Trophoblast cell (in vitro differentiated cells and primary cell): ENCODE measurements at regions not wholly inside any gene's neighbourhood (a gene's known extent, or its start where the extent isn't known, plus 50 kb on each side); places are given as distances from the start of the nearest gene placed in this dataset.
A peak's percentile ranks its signal among the peaks of the same experiment; 100 is the strongest.

Experiments
- DNase-seq, 2 donors: peaks; one replicate each; pipeline ENCODE4 v3.0.0-alpha.2; 2016
- H2AFZ ChIP-seq: 2 replicates; pipeline ENCODE4 v1.6.1; 2013; ENCODE audit warnings: low read length, moderate library complexity, mild to moderate bottlenecking; ENCODE audit not compliant: insufficient read depth, poor library complexity
- H2AK5ac ChIP-seq: 2 replicates; pipeline ENCODE4 v1.6.1; 2013; ENCODE audit warnings: mild to moderate bottlenecking, low read length
- H2BK120ac ChIP-seq: 2 replicates; pipeline ENCODE4 v1.6.1; 2013; ENCODE audit warnings: low read length, mild to moderate bottlenecking, moderate library complexity; ENCODE audit not compliant: insufficient read depth, poor library complexity
- H2BK12ac ChIP-seq: 2 replicates; pipeline ENCODE4 v1.6.1; 2013; ENCODE audit warnings: mild to moderate bottlenecking, low read length, moderate library complexity
- H2BK5ac ChIP-seq: 2 replicates; pipeline ENCODE4 v1.6.1; 2013; ENCODE audit warnings: low read length, low read depth, moderate library complexity, mild to moderate bottlenecking; ENCODE audit not compliant: poor library complexity
- H3K14ac ChIP-seq: 2 replicates; pipeline ENCODE4 v1.6.1; 2013; ENCODE audit warnings: mild to moderate bottlenecking, low read length
- H3K18ac ChIP-seq: 2 replicates; pipeline ENCODE4 v1.6.1; 2013; ENCODE audit warnings: mild to moderate bottlenecking, low read length
- H3K23ac ChIP-seq: 2 replicates; pipeline ENCODE4 v1.6.1; 2013; ENCODE audit warnings: low read length
- H3K27ac ChIP-seq: 2 replicates; pipeline ENCODE4 v1.5.1; 2013; ENCODE audit warnings: low read depth, mild to moderate bottlenecking, inconsistent platforms, low read length, moderate library complexity
- H3K27me3 ChIP-seq: 2 replicates; pipeline ENCODE4 v1.6.1; 2013; ENCODE audit warnings: inconsistent platforms, mild to moderate bottlenecking, low read length, moderate library complexity; ENCODE audit not compliant: insufficient read depth
- H3K36me3 ChIP-seq, 2 experiments: 1 replicate in 1 of 2; 2 replicates in 1 of 2; pipeline ENCODE4 v1.6.1; 2013; ENCODE audit warnings: low read length in 2 of 2, mild to moderate bottlenecking in 2 of 2, moderate library complexity in 1 of 2; ENCODE audit not compliant: insufficient read depth in 2 of 2, control insufficient read depth in 1 of 2
- H3K4ac ChIP-seq: 2 replicates; pipeline ENCODE4 v1.6.1; 2013; ENCODE audit warnings: low read depth, mild to moderate bottlenecking, low read length, moderate library complexity
- H3K4me1 ChIP-seq, 2 experiments: 1 replicate in 1 of 2; 2 replicates in 1 of 2; pipeline ENCODE4 v1.6.1; 2013; ENCODE audit warnings: low read length in 2 of 2, mild to moderate bottlenecking in 2 of 2, moderate library complexity in 1 of 2; ENCODE audit not compliant: insufficient read depth in 2 of 2, control insufficient read depth in 1 of 2
- H3K4me2 ChIP-seq: 2 replicates; pipeline ENCODE4 v1.6.1; 2013; ENCODE audit warnings: inconsistent platforms, mild to moderate bottlenecking, low read length, moderate library complexity
- H3K4me3 ChIP-seq: 2 replicates; pipeline ENCODE4 v1.5.1; 2013; ENCODE audit warnings: mild to moderate bottlenecking, low read depth, low read length, inconsistent platforms
- H3K79me1 ChIP-seq: one replicate; pipeline ENCODE4 v1.6.1; 2013; ENCODE audit warnings: low read length
- H3K79me2 ChIP-seq: 2 replicates; pipeline ENCODE4 v1.6.1; 2013; ENCODE audit warnings: low read length, mild to moderate bottlenecking; ENCODE audit not compliant: control insufficient read depth, insufficient read depth, poor library complexity
- H3K9ac ChIP-seq: 2 replicates; pipeline ENCODE4 v1.6.1; 2013; ENCODE audit warnings: mild to moderate bottlenecking, low read length
- H3K9me3 ChIP-seq: 2 replicates; pipeline ENCODE4 v1.6.1; 2013; ENCODE audit warnings: low read depth, mild to moderate bottlenecking, control low read depth, inconsistent platforms, low read length; ENCODE audit not compliant: insufficient read depth
- H4K12ac ChIP-seq: 2 replicates; pipeline ENCODE4 v1.6.1; 2013; ENCODE audit warnings: low read depth, mild to moderate bottlenecking, low read length, moderate library complexity
- H4K8ac ChIP-seq: 2 replicates; pipeline ENCODE4 v1.6.1; 2013; ENCODE audit warnings: low read depth, mild to moderate bottlenecking, low read length, moderate library complexity
- H4K91ac ChIP-seq: one replicate; pipeline ENCODE4 v1.6.1; 2013; ENCODE audit warnings: low read depth, mild to moderate bottlenecking, low read length, moderate library complexity
- whole genome bisulfite sequencing: extraction: QIAGEN DNeasy Blood & Tissue Kit; methylation state at CpG from one replicate; pipeline ENCODE4 v1.1.7; 2013; ENCODE audit warnings: missing lambda C conversion rate; ENCODE audit not compliant: insufficient read length, insufficient coverage; ENCODE audit errors: extremely low coverage; 5-methylcytosine and 5-hydroxymethylcytosine counted together

- H3K4ac ChIP-seq, result no peak overlapping the region
- no peak overlapping the region for H2BK120ac ChIP-seq
- no peak overlapping the region for H3K4me2 ChIP-seq
- H3K36me3 ChIP-seq, result no peaks in the 10 kb centered on the region
- no peak overlapping the region for H2BK5ac ChIP-seq
- H3K9me3 ChIP-seq, result no peaks in the 10 kb centered on the region
- no peaks in the 10 kb centered on the region for H3K79me1 ChIP-seq
- no peak overlapping the region for H3K27ac ChIP-seq
- DNase-seq, result no peak
- no peak overlapping the region for H3K18ac ChIP-seq
- no peak overlapping the region for H3K9ac ChIP-seq
- H4K91ac ChIP-seq, result no peak overlapping the region
- H4K12ac ChIP-seq, result no peak overlapping the region
- no peak overlapping the region for H3K14ac ChIP-seq
- H3K79me2 ChIP-seq, result no peaks in the 10 kb centered on the region
- no peaks in the 10 kb centered on the region for H3K27me3 ChIP-seq
- no peaks in the 10 kb centered on the region for H3K4me1 ChIP-seq
- no peak overlapping the region for H3K4me3 ChIP-seq
- H2AFZ ChIP-seq, result no peak overlapping the region
- H3K23ac ChIP-seq, result no peak overlapping the region
- H4K8ac ChIP-seq, result no peak overlapping the region
- no peak overlapping the region for H2AK5ac ChIP-seq
- H2BK12ac ChIP-seq, result no peak overlapping the region
- WGBS, result no CpG with 5 or more reads among the region's 2 CpGs
These were observed 163.1 kb downstream of the LRRC70 start for GRCh38 chr5:62741761-62742160.

GRCh38 chr5:62737766-62738165 is 159.1 kb downstream of the LRRC70 start:
- no peak overlapping the region for H3K14ac ChIP-seq

GRCh38 chr5:62732677-62733121 is 154.1 kb downstream of the LRRC70 start:
- no peaks in the 10 kb centered on the region for H3K9me3 ChIP-seq
- WGBS, result no CpG with 5 or more reads among the region's 1 CpG

More at GRCh38 chr5:62737766-62738165, 159.1 kb downstream of the LRRC70 start:
- Histone ChIP-seq H3K36me3 (no peaks in the 10 kb centered on the region), H3K4me2 (no peak overlapping the region), H3K4me3 (no peak overlapping the region), H4K91ac (no peak overlapping the region), H2BK120ac (no peak overlapping the region), H3K9ac (no peak overlapping the region), H2AFZ (no peak overlapping the region), H2BK5ac (no peak overlapping the region), H3K27me3 (no peaks in the 10 kb centered on the region), H2AK5ac (no peak overlapping the region), H3K79me2 (no peaks in the 10 kb centered on the region), H4K8ac (no peak overlapping the region), H3K79me1 (no peaks in the 10 kb centered on the region), H3K4ac (no peak overlapping the region), H3K23ac (no peak overlapping the region), H3K9me3 (no peaks in the 10 kb centered on the region), H3K4me1 (no peaks in the 10 kb centered on the region), H4K12ac (no peak overlapping the region), H3K18ac (no peak overlapping the region), H3K27ac (no peak overlapping the region), H2BK12ac (no peak overlapping the region)
- no peak for DNase-seq

GRCh38 chr5:62731022-62731421 is 152.4 kb downstream of the LRRC70 start:
- Histone ChIP-seq H3K4me2 (no peak overlapping the region), H4K91ac (no peak overlapping the region), H3K79me1 (no peaks in the 10 kb centered on the region), H2BK5ac (no peak overlapping the region), H3K23ac (no peak overlapping the region), H3K4ac (no peak overlapping the region), H2AFZ (no peak overlapping the region), H4K12ac (no peak overlapping the region), H3K14ac (no peak overlapping the region), H3K9me3 (no peaks in the 10 kb centered on the region), H3K27ac (no peak overlapping the region), H2AK5ac (no peak overlapping the region), H3K36me3 (no peaks in the 10 kb centered on the region), H3K4me1 (no peaks in the 10 kb centered on the region), H4K8ac (no peak overlapping the region), H2BK120ac (no peak overlapping the region), H3K27me3 (no peaks in the 10 kb centered on the region), H3K4me3 (no peak overlapping the region), H3K18ac (no peak overlapping the region), H3K9ac (no peak overlapping the region), H3K79me2 (no peaks in the 10 kb centered on the region), H2BK12ac (no peak overlapping the region)
- no peak for DNase-seq
- WGBS, result no CpG with 5 or more reads among the region's 3 CpGs

More at GRCh38 chr5:62732677-62733121, 154.1 kb downstream of the LRRC70 start:
- H3K36me3 ChIP-seq, result no peaks in the 10 kb centered on the region
- H3K4me3 ChIP-seq, result no peak overlapping the region
- no peak overlapping the region for H2BK120ac ChIP-seq
- no peaks in the 10 kb centered on the region for H3K4me1 ChIP-seq
- H3K4ac ChIP-seq, result no peak overlapping the region
- no peak overlapping the region for H3K23ac ChIP-seq
- no peaks in the 10 kb centered on the region for H3K27me3 ChIP-seq
- H2BK12ac ChIP-seq, result no peak overlapping the region
- H2AFZ ChIP-seq, result no peak overlapping the region
- no peak overlapping the region for H3K9ac ChIP-seq
- H3K27ac ChIP-seq, result no peak overlapping the region
- no peak overlapping the region for H3K4me2 ChIP-seq
- H3K14ac ChIP-seq, result no peak overlapping the region
- H2BK5ac ChIP-seq, result no peak overlapping the region
- H4K91ac ChIP-seq, result no peak overlapping the region
- H3K18ac ChIP-seq, result no peak overlapping the region
- DNase-seq, result peak in 1 of 2 donors; percentile 10
- no peaks in the 10 kb centered on the region for H3K79me2 ChIP-seq
- H3K79me1 ChIP-seq, result no peaks in the 10 kb centered on the region
- H4K8ac ChIP-seq, result no peak overlapping the region
- H2AK5ac ChIP-seq, result no peak overlapping the region
- H4K12ac ChIP-seq, result no peak overlapping the region
